ENCODE measurements at regions not wholly inside any gene's neighbourhood (a gene's known extent, or its start where the extent isn't known, plus 50 kb on each side); places are given as distances from the start of the nearest gene placed in this dataset.

GRCh38 chr18:78367996-78368395, 611.6 kb upstream of the SALL3 start:
- no peak for ATAC-seq
- no peak for TF ChIP-seq ZFP3 (CRISPR knock-in tag; IDR thresholded peaks at IDR 0.05)
- TF ChIP-seq ZNF70 (CRISPR knock-in tag; IDR thresholded peaks at IDR 0.05): no peak
- TF ChIP-seq, protein P1, sequence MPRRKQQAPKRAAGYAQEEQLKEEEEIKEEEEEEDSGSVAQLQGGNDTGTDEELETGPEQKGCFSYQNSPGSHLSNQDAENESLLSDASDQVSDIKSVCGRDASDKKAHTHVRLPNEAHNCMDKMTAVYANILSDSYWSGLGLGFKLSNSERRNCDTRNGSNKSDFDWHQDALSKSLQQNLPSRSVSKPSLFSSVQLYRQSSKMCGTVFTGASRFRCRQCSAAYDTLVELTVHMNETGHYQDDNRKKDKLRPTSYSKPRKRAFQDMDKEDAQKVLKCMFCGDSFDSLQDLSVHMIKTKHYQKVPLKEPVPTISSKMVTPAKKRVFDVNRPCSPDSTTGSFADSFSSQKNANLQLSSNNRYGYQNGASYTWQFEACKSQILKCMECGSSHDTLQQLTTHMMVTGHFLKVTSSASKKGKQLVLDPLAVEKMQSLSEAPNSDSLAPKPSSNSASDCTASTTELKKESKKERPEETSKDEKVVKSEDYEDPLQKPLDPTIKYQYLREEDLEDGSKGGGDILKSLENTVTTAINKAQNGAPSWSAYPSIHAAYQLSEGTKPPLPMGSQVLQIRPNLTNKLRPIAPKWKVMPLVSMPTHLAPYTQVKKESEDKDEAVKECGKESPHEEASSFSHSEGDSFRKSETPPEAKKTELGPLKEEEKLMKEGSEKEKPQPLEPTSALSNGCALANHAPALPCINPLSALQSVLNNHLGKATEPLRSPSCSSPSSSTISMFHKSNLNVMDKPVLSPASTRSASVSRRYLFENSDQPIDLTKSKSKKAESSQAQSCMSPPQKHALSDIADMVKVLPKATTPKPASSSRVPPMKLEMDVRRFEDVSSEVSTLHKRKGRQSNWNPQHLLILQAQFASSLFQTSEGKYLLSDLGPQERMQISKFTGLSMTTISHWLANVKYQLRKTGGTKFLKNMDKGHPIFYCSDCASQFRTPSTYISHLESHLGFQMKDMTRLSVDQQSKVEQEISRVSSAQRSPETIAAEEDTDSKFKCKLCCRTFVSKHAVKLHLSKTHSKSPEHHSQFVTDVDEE (CRISPR knock-in tag; IDR thresholded peaks at IDR 0.05): no peak
- no peak for TF ChIP-seq RARB (CRISPR knock-in tag; IDR thresholded peaks at IDR 0.05)
- no peak for TF ChIP-seq ARNTL (CRISPR knock-in tag; IDR thresholded peaks at IDR 0.05; ENCODE audit: borderline replicate concordance, low read depth)
- no peak for TF ChIP-seq ZNF8 (CRISPR knock-in tag; IDR thresholded peaks at IDR 0.05)
- TF ChIP-seq, protein P2, sequence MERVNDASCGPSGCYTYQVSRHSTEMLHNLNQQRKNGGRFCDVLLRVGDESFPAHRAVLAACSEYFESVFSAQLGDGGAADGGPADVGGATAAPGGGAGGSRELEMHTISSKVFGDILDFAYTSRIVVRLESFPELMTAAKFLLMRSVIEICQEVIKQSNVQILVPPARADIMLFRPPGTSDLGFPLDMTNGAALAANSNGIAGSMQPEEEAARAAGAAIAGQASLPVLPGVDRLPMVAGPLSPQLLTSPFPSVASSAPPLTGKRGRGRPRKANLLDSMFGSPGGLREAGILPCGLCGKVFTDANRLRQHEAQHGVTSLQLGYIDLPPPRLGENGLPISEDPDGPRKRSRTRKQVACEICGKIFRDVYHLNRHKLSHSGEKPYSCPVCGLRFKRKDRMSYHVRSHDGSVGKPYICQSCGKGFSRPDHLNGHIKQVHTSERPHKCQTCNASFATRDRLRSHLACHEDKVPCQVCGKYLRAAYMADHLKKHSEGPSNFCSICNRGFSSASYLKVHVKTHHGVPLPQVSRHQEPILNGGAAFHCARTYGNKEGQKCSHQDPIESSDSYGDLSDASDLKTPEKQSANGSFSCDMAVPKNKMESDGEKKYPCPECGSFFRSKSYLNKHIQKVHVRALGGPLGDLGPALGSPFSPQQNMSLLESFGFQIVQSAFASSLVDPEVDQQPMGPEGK (CRISPR knock-in tag; IDR thresholded peaks at IDR 0.05; ENCODE audit: borderline replicate concordance): no peak
- no peak for TF ChIP-seq CSRNP3 (CRISPR knock-in tag; IDR thresholded peaks at IDR 0.05)
- no peak for TF ChIP-seq OSR1 (CRISPR knock-in tag; IDR thresholded peaks at IDR 0.05)
- TF ChIP-seq ZFP30 (CRISPR knock-in tag; IDR thresholded peaks at IDR 0.05): no peak
- TF ChIP-seq POU6F1 (CRISPR knock-in tag; IDR thresholded peaks at IDR 0.05; ENCODE audit: borderline replicate concordance, low read depth): no peak
- TF ChIP-seq ZC3H10 (CRISPR knock-in tag; IDR thresholded peaks at IDR 0.05): no peak
- TF ChIP-seq ESRRG (CRISPR knock-in tag; IDR thresholded peaks at IDR 0.05): no peak

GRCh38 chr18:78368726-78369125, 610.9 kb upstream of the SALL3 start:
- no peak for ATAC-seq
- TF ChIP-seq ZFP3 (CRISPR knock-in tag; IDR thresholded peaks at IDR 0.05) (no peak), PPARA (CRISPR knock-in tag; IDR thresholded peaks at IDR 0.05; ENCODE audit: borderline replicate concordance) (no peak), POU6F1 (CRISPR knock-in tag; IDR thresholded peaks at IDR 0.05; ENCODE audit: borderline replicate concordance, low read depth) (no peak), BACH2 (CRISPR knock-in tag; IDR thresholded peaks at IDR 0.05; ENCODE audit: borderline replicate concordance) (no peak), CSDC2 (CRISPR knock-in tag; IDR thresholded peaks at IDR 0.05) (no peak), ZNF8 (CRISPR knock-in tag; IDR thresholded peaks at IDR 0.05) (no peak), ZNF70 (CRISPR knock-in tag; IDR thresholded peaks at IDR 0.05) (no peak), SNAI2 (CRISPR knock-in tag; IDR thresholded peaks at IDR 0.05) (no peak), RARB (CRISPR knock-in tag; IDR thresholded peaks at IDR 0.05) (no peak)
- TF ChIP-seq, protein P3, sequence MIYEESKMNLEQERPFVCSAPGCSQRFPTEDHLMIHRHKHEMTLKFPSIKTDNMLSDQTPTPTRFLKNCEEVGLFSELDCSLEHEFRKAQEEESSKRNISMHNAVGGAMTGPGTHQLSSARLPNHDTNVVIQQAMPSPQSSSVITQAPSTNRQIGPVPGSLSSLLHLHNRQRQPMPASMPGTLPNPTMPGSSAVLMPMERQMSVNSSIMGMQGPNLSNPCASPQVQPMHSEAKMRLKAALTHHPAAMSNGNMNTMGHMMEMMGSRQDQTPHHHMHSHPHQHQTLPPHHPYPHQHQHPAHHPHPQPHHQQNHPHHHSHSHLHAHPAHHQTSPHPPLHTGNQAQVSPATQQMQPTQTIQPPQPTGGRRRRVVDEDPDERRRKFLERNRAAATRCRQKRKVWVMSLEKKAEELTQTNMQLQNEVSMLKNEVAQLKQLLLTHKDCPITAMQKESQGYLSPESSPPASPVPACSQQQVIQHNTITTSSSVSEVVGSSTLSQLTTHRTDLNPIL (CRISPR knock-in tag; IDR thresholded peaks at IDR 0.05; ENCODE audit: low read depth): no peak
- TF ChIP-seq, protein P2 (CRISPR knock-in tag; IDR thresholded peaks at IDR 0.05; ENCODE audit: borderline replicate concordance): no peak
